ENCODE measurements at regions not wholly inside any gene's neighbourhood (a gene's known extent, or its start where the extent isn't known, plus 50 kb on each side); places are given as distances from the start of the nearest gene placed in this dataset.
A peak's percentile ranks its signal among the peaks of the same experiment; 100 is the strongest.
"Not testable (repeated sequence)": the region's sequence is repeated elsewhere in the genome, so short reads cannot be mapped to it uniquely, and the experiment has no call there.

DNA sequence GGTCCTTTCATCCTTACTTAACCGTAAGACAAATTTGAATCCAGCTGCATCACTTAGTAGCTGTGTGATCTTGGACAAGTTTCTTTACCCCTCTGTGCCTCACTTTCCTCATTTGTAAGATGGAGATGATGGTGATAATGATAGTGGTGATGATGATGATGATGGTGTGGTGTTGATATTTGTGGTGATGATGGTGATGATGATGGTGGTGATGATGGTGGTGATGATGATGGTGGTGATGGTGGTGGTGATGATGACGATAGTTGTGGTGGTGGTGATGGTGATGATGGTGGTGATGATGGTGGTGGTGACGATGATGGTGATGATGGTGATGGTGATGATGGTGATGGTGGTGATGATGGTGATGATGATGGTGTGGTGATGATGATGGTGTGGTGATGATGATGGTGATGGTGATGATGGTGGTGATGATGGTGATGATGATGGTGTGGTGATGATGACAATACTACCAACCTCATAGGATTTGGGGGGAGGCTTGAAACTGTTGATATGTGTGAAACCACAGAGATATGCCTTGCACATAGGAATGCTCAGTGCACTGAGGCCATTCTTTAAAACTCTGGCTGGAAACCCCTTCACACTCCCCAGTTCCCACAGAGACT lies 233.2 kb downstream of the LY86 start:
- H3K27me3 ChIP-seq (ENCODE audit: control insufficient read depth in 5 of 5, insufficient read depth in 4 of 5, low read length in 5 of 5), result no peaks in the 10 kb centered on the region
- H3K9me3 ChIP-seq (ENCODE audit: control insufficient read depth in 5 of 5, low read length in 5 of 5), result no peaks in the 10 kb centered on the region
- H3K4me1 ChIP-seq (ENCODE audit: control insufficient read depth in 5 of 5, insufficient read depth in 5 of 5, low read length in 5 of 5), result peaks cover 6 to 38% (median 30%) of the 10 kb centered on the region in 5 donors
- H3K9ac ChIP-seq (ENCODE audit: low read length in 5 of 5), result no peak overlapping the region
- H3K27ac ChIP-seq (ENCODE audit: low read depth, low read length), result no peak overlapping the region
- no peaks in the 10 kb centered on the region for H3K36me3 ChIP-seq (ENCODE audit: control insufficient read depth in 5 of 5, insufficient read depth in 5 of 5, low read length in 5 of 5)
- no peak overlapping the region for H3K4me3 ChIP-seq (ENCODE audit: low read depth in 1 of 5, low read length in 5 of 5)

DNA sequence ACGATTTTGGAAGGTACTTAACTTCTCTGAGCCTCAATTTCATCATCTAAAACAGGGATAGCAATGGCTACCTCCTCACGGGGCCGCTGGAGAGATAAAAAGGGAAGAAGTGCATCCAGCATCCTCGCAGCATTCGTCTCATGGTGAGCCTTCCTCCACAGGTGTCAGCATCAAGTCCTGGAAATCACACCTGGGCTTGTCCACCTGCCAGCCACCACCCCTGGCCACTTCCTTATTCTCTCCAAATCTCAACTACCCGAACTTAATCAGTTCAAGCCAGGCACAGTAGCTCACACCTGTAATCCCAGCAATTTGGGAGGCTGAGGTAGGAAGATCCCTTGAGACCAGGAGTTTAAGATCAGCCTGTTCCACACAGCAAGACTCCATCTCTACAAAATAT lies 234.5 kb downstream of the LY86 start:
- Histone ChIP-seq H3K36me3 (ENCODE audit: control insufficient read depth in 5 of 5, insufficient read depth in 5 of 5, low read length in 5 of 5) (no peaks in the 10 kb centered on the region), H3K27ac (ENCODE audit: low read depth, low read length) (peak overlapping the region; percentile 52), H3K4me1 (ENCODE audit: control insufficient read depth in 5 of 5, insufficient read depth in 5 of 5, low read length in 5 of 5) (peaks cover 6 to 45% (median 38%) of the 10 kb centered on the region in 5 donors)

DNA sequence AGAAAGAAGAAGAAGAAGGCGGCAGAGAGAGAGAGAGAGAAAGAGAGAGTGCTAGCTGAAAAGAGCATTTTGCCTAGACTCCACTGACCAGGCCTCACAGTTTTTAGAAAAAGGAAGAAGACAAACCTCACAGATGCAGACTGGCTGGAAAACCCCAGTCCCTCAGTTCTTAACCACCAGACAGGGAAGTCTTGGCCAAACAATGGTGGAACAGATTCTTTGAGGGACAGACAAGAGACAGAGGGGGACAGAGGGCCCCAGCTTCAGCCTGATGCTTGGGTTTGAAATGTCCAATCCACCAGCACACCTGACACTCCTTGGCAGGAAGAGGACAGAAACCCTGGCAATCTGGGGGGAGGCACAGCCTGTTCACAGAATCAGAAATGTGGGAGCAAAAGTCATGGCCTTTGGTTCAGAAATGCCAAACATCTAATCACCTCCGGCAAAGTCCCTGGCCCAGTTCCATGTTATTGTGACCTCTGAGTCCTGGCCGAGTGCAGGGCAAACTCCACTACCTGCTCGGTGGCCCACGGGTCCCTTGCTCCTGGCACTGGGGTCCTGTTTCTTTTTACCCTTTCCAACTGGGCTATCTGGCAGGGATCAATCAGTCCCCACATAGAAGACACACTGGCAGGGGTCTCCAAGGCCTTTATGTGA lies 235.2 kb downstream of the LY86 start:
- Histone ChIP-seq H3K27ac (ENCODE audit: low read depth, low read length) (peak overlapping the region; percentile 52), H3K36me3 (ENCODE audit: control insufficient read depth in 5 of 5, insufficient read depth in 5 of 5, low read length in 5 of 5) (no peaks in the 10 kb centered on the region), H3K9me3 (ENCODE audit: control insufficient read depth in 5 of 5, low read length in 5 of 5) (no peaks in the 10 kb centered on the region), H3K4me1 (ENCODE audit: control insufficient read depth in 5 of 5, insufficient read depth in 5 of 5, low read length in 5 of 5) (peaks cover 6 to 45% (median 38%) of the 10 kb centered on the region in 5 donors), H3K4me3 (ENCODE audit: low read depth in 1 of 5, low read length in 5 of 5) (no peak overlapping the region), H3K27me3 (ENCODE audit: control insufficient read depth in 5 of 5, insufficient read depth in 4 of 5, low read length in 5 of 5) (no peaks in the 10 kb centered on the region), H3K9ac (ENCODE audit: low read length in 5 of 5) (no peak overlapping the region)

More for the DNA sequence above, 234.5 kb downstream of the LY86 start:
- Histone ChIP-seq H3K27me3 (ENCODE audit: control insufficient read depth in 5 of 5, insufficient read depth in 4 of 5, low read length in 5 of 5) (no peaks in the 10 kb centered on the region), H3K9ac (ENCODE audit: low read length in 5 of 5) (no peak overlapping the region), H3K4me3 (ENCODE audit: low read depth in 1 of 5, low read length in 5 of 5) (no peak overlapping the region), H3K9me3 (ENCODE audit: control insufficient read depth in 5 of 5, low read length in 5 of 5) (no peaks in the 10 kb centered on the region)

DNA sequence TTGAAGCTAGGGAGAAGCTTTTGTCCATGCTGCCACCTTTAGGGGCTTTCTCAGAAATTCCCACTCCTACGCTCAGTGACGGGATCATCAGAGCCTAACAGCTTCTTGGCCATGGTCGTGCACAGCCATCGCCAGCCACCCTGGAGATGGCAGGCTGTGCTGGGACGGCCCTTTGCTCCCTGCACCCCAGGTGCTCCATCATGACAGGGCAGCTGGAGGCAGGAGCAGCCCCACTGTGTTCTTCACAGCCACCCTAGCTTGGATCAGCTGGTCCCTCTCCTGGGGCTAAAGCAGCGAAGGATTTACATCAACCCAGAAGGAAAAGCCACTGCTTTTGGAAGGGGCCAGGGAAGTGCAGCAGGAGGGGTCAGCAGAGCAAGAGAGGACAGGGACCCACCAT lies 235.9 kb downstream of the LY86 start:
- no peaks in the 10 kb centered on the region for H3K36me3 ChIP-seq (ENCODE audit: control insufficient read depth in 5 of 5, insufficient read depth in 5 of 5, low read length in 5 of 5)
- H3K4me3 ChIP-seq (ENCODE audit: low read depth in 1 of 5, low read length in 5 of 5), result no peak overlapping the region
- H3K27ac ChIP-seq (ENCODE audit: low read depth, low read length), result peak overlapping the region; percentile 98
- peaks cover 6 to 45% (median 38%) of the 10 kb centered on the region in 5 donors for H3K4me1 ChIP-seq (ENCODE audit: control insufficient read depth in 5 of 5, insufficient read depth in 5 of 5, low read length in 5 of 5)
- no peak overlapping the region for H3K9ac ChIP-seq (ENCODE audit: low read length in 5 of 5)
- no peaks in the 10 kb centered on the region for H3K27me3 ChIP-seq (ENCODE audit: control insufficient read depth in 5 of 5, insufficient read depth in 4 of 5, low read length in 5 of 5)
- no peaks in the 10 kb centered on the region for H3K9me3 ChIP-seq (ENCODE audit: control insufficient read depth in 5 of 5, low read length in 5 of 5)

DNA sequence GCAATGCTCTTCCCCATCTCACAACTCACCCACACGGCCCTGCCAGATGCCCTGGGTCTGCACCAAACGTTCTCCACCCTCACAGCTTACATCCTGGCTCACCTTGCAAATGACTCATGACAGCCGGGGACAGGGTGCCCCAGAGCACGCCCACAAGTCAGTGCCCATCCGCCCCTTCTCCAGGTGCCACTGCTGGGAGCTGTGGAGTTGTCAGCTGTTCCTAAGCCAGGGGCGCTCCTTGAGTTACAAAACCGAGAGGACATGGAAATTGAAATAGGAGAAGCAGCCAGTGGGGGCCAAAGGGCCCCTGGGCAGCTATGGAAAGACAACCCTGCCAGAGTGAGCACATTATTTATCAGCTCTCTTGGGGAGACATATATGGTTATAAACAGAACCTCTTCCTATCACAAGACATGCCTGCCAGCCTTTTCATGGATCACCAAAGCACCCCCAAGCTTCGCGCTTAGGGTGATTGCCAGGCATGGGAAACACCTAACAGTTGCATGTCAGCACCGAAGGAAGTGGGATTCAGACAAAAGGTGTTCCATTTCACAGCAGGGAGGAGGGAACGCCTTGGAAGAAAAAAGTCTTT lies 236.8 kb downstream of the LY86 start:
- H3K27me3 ChIP-seq (ENCODE audit: control insufficient read depth in 5 of 5, insufficient read depth in 4 of 5, low read length in 5 of 5), result no peaks in the 10 kb centered on the region
- H3K4me3 ChIP-seq (ENCODE audit: low read depth in 1 of 5, low read length in 5 of 5), result no peak overlapping the region
- H3K9me3 ChIP-seq (ENCODE audit: control insufficient read depth in 5 of 5, low read length in 5 of 5), result no peaks in the 10 kb centered on the region
- H3K4me1 ChIP-seq (ENCODE audit: control insufficient read depth in 5 of 5, insufficient read depth in 5 of 5, low read length in 5 of 5), result peaks cover 6 to 45% (median 38%) of the 10 kb centered on the region in 5 donors
- H3K9ac ChIP-seq (ENCODE audit: low read length in 5 of 5), result peak overlapping the region in 1 of 5 donors; percentile 60
- no peaks in the 10 kb centered on the region for H3K36me3 ChIP-seq (ENCODE audit: control insufficient read depth in 5 of 5, insufficient read depth in 5 of 5, low read length in 5 of 5)
- H3K27ac ChIP-seq (ENCODE audit: low read depth, low read length), result peak overlapping the region; percentile 98

DNA sequence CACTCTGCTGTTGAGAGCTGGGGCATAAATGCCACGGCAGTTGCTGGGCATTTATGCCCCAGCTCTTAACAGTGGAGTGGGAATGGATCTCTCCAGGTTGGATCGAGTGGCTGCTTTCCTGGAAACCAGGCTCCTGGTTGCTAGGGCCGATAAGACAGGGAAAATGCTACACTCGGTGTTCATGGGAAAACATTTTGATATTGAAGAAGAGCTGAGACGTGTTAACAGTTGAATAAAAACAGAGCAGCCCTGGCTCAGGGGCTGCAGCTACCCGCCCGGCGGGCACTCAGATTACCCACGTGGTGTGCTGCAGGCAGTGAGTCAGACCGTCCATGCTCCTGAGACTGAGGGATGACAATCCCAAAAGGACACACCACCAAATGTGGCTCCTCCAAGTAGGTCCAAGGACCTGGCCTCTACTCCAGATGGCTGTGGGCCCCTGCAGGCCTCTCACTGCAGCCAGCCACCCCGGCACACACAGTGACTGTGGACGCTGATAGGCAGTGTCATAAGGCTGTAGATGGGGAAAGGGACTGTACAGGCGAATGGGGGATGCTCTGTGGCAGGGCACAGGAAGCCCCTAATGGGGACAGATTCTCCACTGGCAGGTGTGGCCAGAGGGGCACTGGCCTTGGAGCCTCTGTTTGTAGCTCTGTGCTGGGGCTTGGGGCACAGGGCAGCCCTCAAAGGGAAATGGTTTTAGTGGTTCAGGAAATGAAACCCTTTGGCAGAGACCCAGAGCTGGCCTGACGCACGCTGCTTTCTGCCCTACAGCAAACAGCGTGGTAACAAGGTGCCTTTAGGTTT lies 237.8 kb downstream of the LY86 start:
- H3K27me3 ChIP-seq (ENCODE audit: control insufficient read depth in 5 of 5, insufficient read depth in 4 of 5, low read length in 5 of 5), result no peaks in the 10 kb centered on the region
- peaks cover 6 to 45% (median 38%) of the 10 kb centered on the region in 5 donors for H3K4me1 ChIP-seq (ENCODE audit: control insufficient read depth in 5 of 5, insufficient read depth in 5 of 5, low read length in 5 of 5)
- H3K9ac ChIP-seq (ENCODE audit: low read length in 5 of 5), result peak overlapping the region; percentile 34 to 76 (median 48)
- H3K27ac ChIP-seq (ENCODE audit: low read depth, low read length), result peak overlapping the region; percentile 98
- no peaks in the 10 kb centered on the region for H3K9me3 ChIP-seq (ENCODE audit: control insufficient read depth in 5 of 5, low read length in 5 of 5)
- peak overlapping the region in 2 of 5 donors; percentile 38 to 45 for H3K4me3 ChIP-seq (ENCODE audit: low read depth in 1 of 5, low read length in 5 of 5)
- H3K36me3 ChIP-seq (ENCODE audit: control insufficient read depth in 5 of 5, insufficient read depth in 5 of 5, low read length in 5 of 5), result no peaks in the 10 kb centered on the region

DNA sequence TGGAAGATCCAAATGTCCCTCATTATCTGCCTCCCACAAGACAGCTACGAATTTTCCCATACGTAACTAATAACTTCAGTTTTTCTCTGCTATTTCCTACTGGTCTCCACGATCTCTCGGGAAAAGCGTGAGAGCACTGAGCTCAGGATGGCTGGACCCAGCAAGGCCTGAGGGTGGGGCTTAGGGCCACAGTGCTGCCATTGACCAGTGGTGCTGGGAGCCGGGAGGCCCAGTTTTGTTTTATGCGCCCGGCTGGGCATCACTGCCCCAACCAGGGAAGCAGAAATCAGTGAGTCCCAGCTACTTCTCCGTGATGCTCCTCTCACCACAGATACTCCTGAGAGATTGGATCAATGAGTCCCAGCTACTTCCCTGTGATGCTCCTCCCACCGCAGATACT lies 238.4 kb downstream of the LY86 start:
- H3K4me3 ChIP-seq (ENCODE audit: low read depth in 1 of 5, low read length in 5 of 5), result peak overlapping the region in 2 of 5 donors; percentile 38 to 45
- H3K4me1 ChIP-seq (ENCODE audit: control insufficient read depth in 5 of 5, insufficient read depth in 5 of 5, low read length in 5 of 5), result peaks cover 6 to 45% (median 38%) of the 10 kb centered on the region in 5 donors
- H3K36me3 ChIP-seq (ENCODE audit: control insufficient read depth in 5 of 5, insufficient read depth in 5 of 5, low read length in 5 of 5), result no peaks in the 10 kb centered on the region
- H3K9ac ChIP-seq (ENCODE audit: low read length in 5 of 5), result peak overlapping the region; percentile 34 to 76 (median 48)
- H3K9me3 ChIP-seq (ENCODE audit: control insufficient read depth in 5 of 5, low read length in 5 of 5), result no peaks in the 10 kb centered on the region
- peak overlapping the region; percentile 98 for H3K27ac ChIP-seq (ENCODE audit: low read depth, low read length)
- no peaks in the 10 kb centered on the region for H3K27me3 ChIP-seq (ENCODE audit: control insufficient read depth in 5 of 5, insufficient read depth in 4 of 5, low read length in 5 of 5)

DNA sequence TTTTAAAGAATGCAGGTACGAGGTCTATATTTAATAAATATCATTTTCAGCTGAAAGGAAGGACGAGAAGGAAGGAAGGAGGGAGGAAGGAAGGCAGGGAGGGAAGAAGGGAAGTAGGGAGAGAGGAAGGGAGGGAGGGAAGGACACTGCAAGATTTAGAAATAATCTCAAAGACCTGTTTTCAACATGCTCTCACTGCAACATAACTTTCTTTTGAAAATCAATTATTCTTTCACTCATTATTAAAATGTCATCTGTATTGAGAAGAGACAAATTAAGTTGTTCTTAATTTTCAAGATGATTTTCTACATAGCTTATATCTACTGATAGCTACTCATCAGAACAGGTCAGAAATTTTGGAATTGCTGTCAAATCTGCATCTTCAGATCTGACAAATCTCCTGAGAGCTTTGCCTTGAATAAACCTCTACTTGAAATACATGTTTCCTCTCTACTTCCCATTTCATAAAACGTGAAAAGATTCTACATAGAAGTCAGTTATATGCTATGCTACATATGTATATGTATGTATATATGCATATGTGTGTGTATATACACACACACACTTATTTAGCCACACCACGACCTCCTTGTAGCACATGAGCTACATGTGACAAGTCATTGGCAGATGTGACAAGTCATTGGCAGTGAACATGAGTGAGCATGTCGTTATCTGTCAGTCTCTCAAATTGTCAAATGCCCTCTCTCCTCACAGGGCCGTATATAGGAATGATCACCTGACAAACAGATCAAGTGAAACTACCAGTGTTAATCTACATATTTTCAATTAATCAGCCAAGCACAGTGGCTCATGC lies 241.6 kb downstream of the LY86 start:
- Histone ChIP-seq H3K4me1 (ENCODE audit: control insufficient read depth in 5 of 5, insufficient read depth in 5 of 5, low read length in 5 of 5) (peaks cover 2 to 30% (median 28%) of the 10 kb centered on the region in 5 donors), H3K9me3 (ENCODE audit: control insufficient read depth in 5 of 5, low read length in 5 of 5) (no peaks in the 10 kb centered on the region), H3K27me3 (ENCODE audit: control insufficient read depth in 5 of 5, insufficient read depth in 4 of 5, low read length in 5 of 5) (no peaks in the 10 kb centered on the region), H3K27ac (ENCODE audit: low read depth, low read length) (no peak overlapping the region), H3K9ac (ENCODE audit: low read length in 5 of 5) (no peak overlapping the region), H3K4me3 (ENCODE audit: low read depth in 1 of 5, low read length in 5 of 5) (no peak overlapping the region), H3K36me3 (ENCODE audit: control insufficient read depth in 5 of 5, insufficient read depth in 5 of 5, low read length in 5 of 5) (no peaks in the 10 kb centered on the region)

DNA sequence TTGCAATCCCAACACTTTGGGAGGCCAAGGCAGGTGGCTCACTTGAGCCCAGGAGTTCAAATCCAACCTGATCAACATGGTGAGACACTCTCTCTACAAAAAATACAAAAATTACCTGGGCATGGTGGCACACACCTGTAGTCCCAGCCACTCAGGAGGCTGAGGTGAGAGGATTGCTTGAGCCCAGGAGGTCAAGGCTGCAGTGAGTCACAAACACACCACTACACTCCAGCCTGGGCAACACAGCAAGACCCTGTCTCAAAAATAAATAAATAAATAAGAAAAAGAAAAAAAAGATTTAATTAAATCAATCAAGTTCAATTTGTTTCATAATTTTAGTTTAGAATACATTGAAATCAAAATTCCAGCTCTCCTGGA lies 242.2 kb downstream of the LY86 start:
- not testable (repeated sequence) for H3K9me3 ChIP-seq (ENCODE audit: control insufficient read depth in 5 of 5, low read length in 5 of 5); H3K9ac ChIP-seq (ENCODE audit: low read length in 5 of 5); H3K36me3 ChIP-seq (ENCODE audit: control insufficient read depth in 5 of 5, insufficient read depth in 5 of 5, low read length in 5 of 5); H3K27ac ChIP-seq (ENCODE audit: low read depth, low read length); H3K27me3 ChIP-seq (ENCODE audit: control insufficient read depth in 5 of 5, insufficient read depth in 4 of 5, low read length in 5 of 5); H3K4me3 ChIP-seq (ENCODE audit: low read depth in 1 of 5, low read length in 5 of 5)
- peaks cover 2 to 26% (median 22%) of the 10 kb centered on the region in 5 donors for H3K4me1 ChIP-seq (ENCODE audit: control insufficient read depth in 5 of 5, insufficient read depth in 5 of 5, low read length in 5 of 5)

Measured in subcutaneous abdominal adipose tissue (tissue), 5 donors.